LNCaP clone FGC (cell line): ENCODE measurements at regions not wholly inside any gene's neighbourhood (a gene's known extent, or its start where the extent isn't known, plus 50 kb on each side); places are given as distances from the start of the nearest gene placed in this dataset.
A peak's percentile ranks its signal among the peaks of the same experiment; 100 is the strongest.

ENCODE experiments used
- DNase-seq: peaks from one replicate; pipeline ENCODE4 v3.0.0-alpha.2; 2011; ENCODE audit warnings: low read depth
- H3K4me3 ChIP-seq: 2 replicates; pipeline ENCODE4 v1.5.1; 2011; ENCODE audit warnings: mild to moderate bottlenecking, low read depth, low read length, control low read depth
- TF ChIP-seq, protein P1 (sequence below): IDR thresholded peaks from 2 replicates; pipeline ENCODE4 v1.5.1; 2012; ENCODE audit warnings: mild to moderate bottlenecking; ENCODE audit not compliant: control insufficient read depth, insufficient read depth; ENCODE audit errors: extremely low read depth

GRCh38 chrX:10755439-10756334 is 135.3 kb upstream of the MID1 start:
- TF ChIP-seq, protein P1, sequence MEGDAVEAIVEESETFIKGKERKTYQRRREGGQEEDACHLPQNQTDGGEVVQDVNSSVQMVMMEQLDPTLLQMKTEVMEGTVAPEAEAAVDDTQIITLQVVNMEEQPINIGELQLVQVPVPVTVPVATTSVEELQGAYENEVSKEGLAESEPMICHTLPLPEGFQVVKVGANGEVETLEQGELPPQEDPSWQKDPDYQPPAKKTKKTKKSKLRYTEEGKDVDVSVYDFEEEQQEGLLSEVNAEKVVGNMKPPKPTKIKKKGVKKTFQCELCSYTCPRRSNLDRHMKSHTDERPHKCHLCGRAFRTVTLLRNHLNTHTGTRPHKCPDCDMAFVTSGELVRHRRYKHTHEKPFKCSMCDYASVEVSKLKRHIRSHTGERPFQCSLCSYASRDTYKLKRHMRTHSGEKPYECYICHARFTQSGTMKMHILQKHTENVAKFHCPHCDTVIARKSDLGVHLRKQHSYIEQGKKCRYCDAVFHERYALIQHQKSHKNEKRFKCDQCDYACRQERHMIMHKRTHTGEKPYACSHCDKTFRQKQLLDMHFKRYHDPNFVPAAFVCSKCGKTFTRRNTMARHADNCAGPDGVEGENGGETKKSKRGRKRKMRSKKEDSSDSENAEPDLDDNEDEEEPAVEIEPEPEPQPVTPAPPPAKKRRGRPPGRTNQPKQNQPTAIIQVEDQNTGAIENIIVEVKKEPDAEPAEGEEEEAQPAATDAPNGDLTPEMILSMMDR, result no peak
- DNase-seq, result no peak
- no peak overlapping the region for H3K4me3 ChIP-seq

DNA sequence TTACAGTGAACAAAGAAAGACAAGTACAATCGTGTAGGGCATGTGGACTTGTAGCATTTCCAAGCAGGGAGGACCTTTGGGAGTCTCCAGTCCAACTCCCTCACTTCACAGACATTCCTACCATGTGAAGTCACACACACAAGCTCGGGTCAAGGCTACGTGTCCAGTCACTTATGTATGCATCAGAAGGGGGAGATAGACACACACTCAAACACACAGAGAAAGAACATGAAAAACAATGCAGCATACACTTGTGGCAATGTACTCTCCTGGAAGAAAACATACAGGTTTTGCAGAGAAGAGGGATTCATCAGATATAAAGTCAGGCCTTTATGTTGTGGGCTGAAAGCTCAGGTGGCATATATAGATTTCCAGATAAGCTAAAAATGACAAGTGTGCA is 136.1 kb upstream of the MID1 start:
- TF ChIP-seq, protein P1, result 0 out of 2 replicates have a peak, but pooled peaks have one; percentile 12
- peak; percentile 66 for DNase-seq
- no peak overlapping the region for H3K4me3 ChIP-seq

- TF ChIP-seq, protein P1, result no peak
- H3K4me3 ChIP-seq, result no peak overlapping the region
- no peak for DNase-seq
Observed at GRCh38 chrX:10759141-10759799, 138.9 kb upstream of the MID1 start.

DNA sequence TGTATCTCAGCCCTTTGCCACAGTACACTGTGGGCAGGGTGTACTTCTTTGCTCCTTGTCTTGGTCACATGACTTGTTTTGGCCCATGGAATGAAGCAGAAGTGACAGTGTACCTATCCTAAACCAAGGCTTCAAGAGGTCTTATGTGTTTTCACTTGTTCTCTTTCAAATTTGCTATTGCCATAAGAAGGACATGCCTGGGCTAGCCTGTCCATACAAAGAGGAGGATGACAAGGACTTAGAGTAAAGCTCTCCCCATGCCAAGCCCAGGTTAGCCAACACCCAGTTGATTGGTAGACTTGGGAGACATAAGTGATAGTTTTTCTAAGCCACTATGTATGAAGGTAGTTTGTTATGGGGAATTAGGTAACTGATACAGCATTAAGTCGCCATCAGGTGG is 141.1 kb upstream of the MID1 start:
- DNase-seq, result no peak
- TF ChIP-seq, protein P1, result no peak
- H3K4me3 ChIP-seq, result no peak overlapping the region

DNA sequence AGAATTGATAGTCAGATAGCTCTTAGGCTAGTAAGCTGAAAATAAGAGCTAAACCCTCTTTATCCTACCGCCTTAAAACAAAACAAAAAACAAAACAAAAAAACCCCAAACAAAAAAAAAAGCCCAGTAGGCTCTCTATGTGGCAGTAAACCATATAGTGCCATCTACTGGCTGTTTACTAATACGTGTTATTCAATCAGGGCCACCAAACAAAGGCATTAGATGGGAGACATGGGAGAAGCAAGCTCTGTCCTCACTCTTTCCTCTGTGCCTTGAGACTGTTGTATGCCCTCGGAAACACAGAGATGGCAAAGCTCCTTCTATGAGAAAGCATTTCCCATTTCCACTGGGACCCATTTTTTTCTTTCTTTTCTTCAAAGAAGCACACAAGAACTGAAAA is 148.8 kb upstream of the MID1 start:
- no peak for DNase-seq
- H3K4me3 ChIP-seq, result no peak overlapping the region
- TF ChIP-seq, protein P1, result peak; percentile 26; the same call in 1 of the 2 replicates

GRCh38 chrX:10769696-10770619 is 149.6 kb upstream of the MID1 start:
- no peak overlapping the region for H3K4me3 ChIP-seq
- DNase-seq, result no peak
- TF ChIP-seq, protein P1, result no peak
